ENCODE measurements at regions not wholly inside any gene's neighbourhood (a gene's known extent, or its start where the extent isn't known, plus 50 kb on each side); places are given as distances from the start of the nearest gene placed in this dataset.

DNA sequence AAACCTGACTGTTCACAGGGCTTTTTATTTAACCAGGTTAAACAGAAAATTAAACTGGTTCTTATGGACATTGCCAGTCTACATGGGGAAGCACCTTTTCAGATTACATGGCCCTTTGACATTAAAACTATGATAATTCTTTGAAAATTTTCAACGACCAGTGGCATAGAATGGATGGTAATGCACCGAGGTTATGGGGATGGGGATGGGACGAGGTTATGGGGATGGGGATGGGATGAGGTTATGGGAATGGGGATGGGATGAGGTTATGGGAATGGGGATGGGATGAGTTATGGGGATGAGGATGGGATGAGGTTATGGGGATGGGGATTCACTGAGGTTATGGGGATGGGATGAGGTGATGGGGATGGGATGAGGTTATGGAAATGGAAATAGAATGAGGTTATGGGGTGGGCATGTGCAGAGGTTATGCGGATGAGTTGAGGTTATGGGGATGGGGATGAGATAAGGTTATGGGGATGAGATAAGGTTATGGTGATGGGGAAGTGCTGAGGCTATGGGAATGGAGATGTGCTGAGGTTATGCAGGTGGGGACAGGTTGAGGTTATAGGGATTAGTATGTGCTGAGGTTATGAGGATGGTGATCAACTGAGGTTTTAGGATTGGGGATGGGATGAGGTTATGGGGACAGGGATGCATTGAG lies 541.9 kb downstream of the CDH26 start:
- TF ChIP-seq CTCF (IDR thresholded peaks at IDR 0.05) = no peak
- no peak for TF ChIP-seq POLR2A (IDR thresholded peaks at IDR 0.05)
- no peak for TF ChIP-seq EP300 (IDR thresholded peaks at IDR 0.05)

All from stomach (tissue), 4 donors.